GM23338 (cell line): ENCODE measurements at regions not wholly inside any gene's neighbourhood (a gene's known extent, or its start where the extent isn't known, plus 50 kb on each side); places are given as distances from the start of the nearest gene placed in this dataset.

ENCODE experiments used
- ATAC-seq: fragments of 200-7000 bp; cut with Tn5 transposase; 3 replicates; pipeline ENCODE4 v1.9.1; 2020
- DNase-seq: peaks from one replicate; pipeline ENCODE4 v3.0.0-alpha.2; 2015; ENCODE audit warnings: low spot score
- H2AFZ ChIP-seq: fragments of 200-600 bp; sonication (generic); 2 replicates; pipeline ENCODE4 v1.8.0; 2016; ENCODE audit warnings: antibody characterized with exemption, mild to moderate bottlenecking, moderate library complexity
- H3F3A ChIP-seq: fragments of 200-600 bp; sonication (generic); replicated peaks from 2 replicates; pipeline ENCODE4 v1.8.0; 2017; ENCODE audit warnings: antibody characterized with exemption, mixed run types, low read depth
- H3K27ac ChIP-seq: fragments of 200-600 bp; sonication (generic); 2 replicates; pipeline ENCODE4 v1.6.1; 2016; ENCODE audit warnings: low read depth
- H3K27me3 ChIP-seq: fragments of 200-600 bp; sonication (generic); 2 replicates; pipeline ENCODE4 v1.8.0; 2016; ENCODE audit warnings: mild to moderate bottlenecking, mixed run types, moderate library complexity; ENCODE audit not compliant: insufficient read depth
- H3K36me3 ChIP-seq: fragments of 200-600 bp; sonication (generic); 2 replicates; pipeline ENCODE4 v1.8.0; 2016; ENCODE audit warnings: mild to moderate bottlenecking; ENCODE audit not compliant: insufficient read depth
- H3K4me1 ChIP-seq: fragments of 200-600 bp; sonication (generic); 2 replicates; pipeline ENCODE4 v1.8.0; 2016; ENCODE audit warnings: mild to moderate bottlenecking, moderate library complexity; ENCODE audit not compliant: insufficient read depth
- H3K4me2 ChIP-seq: fragments of 200-600 bp; sonication (generic); 2 replicates; pipeline ENCODE4 v1.7.1; 2017; ENCODE audit warnings: mixed run types
- H3K4me3 ChIP-seq: fragments of 200-600 bp; sonication (generic); 2 replicates; pipeline ENCODE4 v1.6.1; 2016; ENCODE audit warnings: mixed run types
- H3K79me2 ChIP-seq: fragments of 200-600 bp; sonication (generic); replicated peaks from 2 replicates; pipeline ENCODE4 v1.8.0; 2017; ENCODE audit warnings: mild to moderate bottlenecking; ENCODE audit not compliant: insufficient read depth
- H3K9me2 ChIP-seq: fragments of 200-600 bp; sonication (generic); 2 replicates; pipeline ENCODE4 v1.8.0; 2017; ENCODE audit not compliant: insufficient read depth
- H4K20me1 ChIP-seq: fragments of 200-600 bp; sonication (generic); replicated peaks from 2 replicates; pipeline ENCODE4 v1.8.0; 2017; ENCODE audit warnings: mild to moderate bottlenecking; ENCODE audit not compliant: insufficient read depth
- H3K27ac Mint-ChIP-seq: 2 replicates; pipeline ENCODE4 v1.8.0; 2020; ENCODE audit warnings: inconsistent platforms, mild to moderate bottlenecking, moderate library complexity, mixed read lengths
- H3K27me3 Mint-ChIP-seq: 3 replicates; pipeline ENCODE4 v1.8.0; 2022; ENCODE audit warnings: low read depth, mild to moderate bottlenecking, moderate library complexity, mixed read lengths, inconsistent platforms; ENCODE audit not compliant: insufficient read depth, poor library complexity
- H3K36me3 Mint-ChIP-seq: 3 replicates; pipeline ENCODE4 v1.8.0; 2021; ENCODE audit warnings: low read depth, mild to moderate bottlenecking, inconsistent platforms, moderate library complexity, mixed read lengths
- H3K4me1 Mint-ChIP-seq: 3 replicates; pipeline ENCODE4 v1.8.0; 2020; ENCODE audit warnings: mild to moderate bottlenecking, inconsistent platforms, mixed read lengths
- H3K4me3 Mint-ChIP-seq: 3 replicates; pipeline ENCODE4 v1.8.0; 2021; ENCODE audit warnings: moderate library complexity, mild to moderate bottlenecking, inconsistent platforms, mixed read lengths
- H3K9me3 Mint-ChIP-seq: 3 replicates; pipeline ENCODE4 v1.8.0; 2020; ENCODE audit warnings: moderate library complexity, mild to moderate bottlenecking, inconsistent platforms, mixed read lengths
- CREB1 ChIP-seq: fragments of 250-450 bp; sonication (Bioruptor Pico); IDR thresholded peaks from 2 replicates; pipeline ENCODE4 v1.5.0; 2020; ENCODE audit warnings: low read depth, mild to moderate bottlenecking, moderate library complexity
- EZH2 ChIP-seq: fragments of 200-600 bp; sonication (generic); IDR thresholded peaks from one replicate; pipeline ENCODE4 v1.8.0; 2017; ENCODE audit warnings: antibody characterized with exemption, mild to moderate bottlenecking, low read depth; ENCODE audit not compliant: unreplicated experiment
- EZH2phosphoT487 ChIP-seq: fragments of 200-600 bp; sonication (generic); IDR thresholded peaks from one replicate; pipeline ENCODE4 v1.8.1; 2018; ENCODE audit warnings: antibody characterized with exemption; ENCODE audit not compliant: unreplicated experiment
- NANOG ChIP-seq: IDR thresholded peaks from 2 replicates; pipeline ENCODE4 v1.6.1; 2016; ENCODE audit warnings: antibody characterized with exemption, borderline replicate concordance
- POLR2AphosphoS5 ChIP-seq: IDR thresholded peaks from 2 replicates; pipeline ENCODE4 v1.6.1; 2016; ENCODE audit warnings: antibody characterized with exemption, low read depth
- STAT1 ChIP-seq: IDR thresholded peaks from one replicate; pipeline ENCODE4 v1.6.1; 2016; ENCODE audit warnings: antibody characterized with exemption; ENCODE audit not compliant: unreplicated experiment
- ZNF114 ChIP-seq: fragments of 250-450 bp; sonication (Bioruptor Pico); IDR thresholded peaks from 2 replicates; pipeline ENCODE4 v1.5.0; 2020; ENCODE audit warnings: mild to moderate bottlenecking, moderate library complexity
- ZNF331 ChIP-seq: fragments of 250-450 bp; sonication (Bioruptor Pico); IDR thresholded peaks from 2 replicates; pipeline ENCODE4 v1.5.0; 2020; ENCODE audit warnings: low read depth, mild to moderate bottlenecking, moderate library complexity
- TF ChIP-seq, protein P1 (sequence below): IDR thresholded peaks from one replicate; pipeline ENCODE4 v1.6.1; 2018; ENCODE audit warnings: antibody characterized with exemption; ENCODE audit not compliant: unreplicated experiment
- TF ChIP-seq, protein P2 (sequence below): IDR thresholded peaks from 2 replicates; pipeline ENCODE4 v1.6.1; 2016; ENCODE audit warnings: antibody characterized with exemption

DNA sequence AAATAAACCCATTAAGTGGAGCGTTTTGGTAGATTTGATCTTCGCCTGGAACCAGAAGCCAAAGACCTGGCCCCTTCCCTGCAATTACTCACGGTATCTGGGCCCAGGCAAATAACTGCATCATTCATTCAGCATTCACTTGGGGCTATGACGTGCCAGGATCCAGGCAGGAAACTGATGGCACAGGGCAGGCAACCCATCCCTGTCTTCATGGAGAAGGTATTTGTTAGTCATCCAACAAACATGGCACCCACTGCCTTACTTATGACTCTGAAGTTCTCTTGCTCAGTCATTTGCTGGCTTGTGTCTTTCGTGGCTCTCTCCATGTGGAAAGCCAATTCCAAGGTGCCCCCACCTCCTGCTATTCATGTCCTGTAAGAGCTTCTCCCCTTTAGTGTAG lies 232.4 kb downstream of the BMP7 start:
- Mint-ChIP-seq H3K27ac (no peak overlapping the region), H3K36me3 (no peaks in the 10 kb centered on the region), H3K4me1 (peaks cover 24% of the 10 kb centered on the region), H3K27me3 (peaks cover 12% of the 10 kb centered on the region), H3K4me3 (no peak overlapping the region), H3K9me3 (no peaks in the 10 kb centered on the region; the same call in 2 of the 3 replicates)
- H3K9me2 ChIP-seq, result peaks cover 6% of the 10 kb centered on the region; the same call in 1 of the 2 replicates
- no peaks in the 10 kb centered on the region for H3K36me3 ChIP-seq
- DNase-seq (no peak), ATAC-seq (no peak)
- H3K4me1 ChIP-seq, result peaks cover 15% of the 10 kb centered on the region
- no peak overlapping the region for H3K27ac ChIP-seq
- TF ChIP-seq POLR2AphosphoS5 (no peak), STAT1 (no peak)
- TF ChIP-seq, protein P1, sequence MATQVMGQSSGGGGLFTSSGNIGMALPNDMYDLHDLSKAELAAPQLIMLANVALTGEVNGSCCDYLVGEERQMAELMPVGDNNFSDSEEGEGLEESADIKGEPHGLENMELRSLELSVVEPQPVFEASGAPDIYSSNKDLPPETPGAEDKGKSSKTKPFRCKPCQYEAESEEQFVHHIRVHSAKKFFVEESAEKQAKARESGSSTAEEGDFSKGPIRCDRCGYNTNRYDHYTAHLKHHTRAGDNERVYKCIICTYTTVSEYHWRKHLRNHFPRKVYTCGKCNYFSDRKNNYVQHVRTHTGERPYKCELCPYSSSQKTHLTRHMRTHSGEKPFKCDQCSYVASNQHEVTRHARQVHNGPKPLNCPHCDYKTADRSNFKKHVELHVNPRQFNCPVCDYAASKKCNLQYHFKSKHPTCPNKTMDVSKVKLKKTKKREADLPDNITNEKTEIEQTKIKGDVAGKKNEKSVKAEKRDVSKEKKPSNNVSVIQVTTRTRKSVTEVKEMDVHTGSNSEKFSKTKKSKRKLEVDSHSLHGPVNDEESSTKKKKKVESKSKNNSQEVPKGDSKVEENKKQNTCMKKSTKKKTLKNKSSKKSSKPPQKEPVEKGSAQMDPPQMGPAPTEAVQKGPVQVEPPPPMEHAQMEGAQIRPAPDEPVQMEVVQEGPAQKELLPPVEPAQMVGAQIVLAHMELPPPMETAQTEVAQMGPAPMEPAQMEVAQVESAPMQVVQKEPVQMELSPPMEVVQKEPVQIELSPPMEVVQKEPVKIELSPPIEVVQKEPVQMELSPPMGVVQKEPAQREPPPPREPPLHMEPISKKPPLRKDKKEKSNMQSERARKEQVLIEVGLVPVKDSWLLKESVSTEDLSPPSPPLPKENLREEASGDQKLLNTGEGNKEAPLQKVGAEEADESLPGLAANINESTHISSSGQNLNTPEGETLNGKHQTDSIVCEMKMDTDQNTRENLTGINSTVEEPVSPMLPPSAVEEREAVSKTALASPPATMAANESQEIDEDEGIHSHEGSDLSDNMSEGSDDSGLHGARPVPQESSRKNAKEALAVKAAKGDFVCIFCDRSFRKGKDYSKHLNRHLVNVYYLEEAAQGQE, result no peak
- H4K20me1 ChIP-seq, result no peaks in the 10 kb centered on the region
- no peak overlapping the region for H3K4me2 ChIP-seq
- H3K79me2 ChIP-seq, result no peaks in the 10 kb centered on the region
- no peak overlapping the region for H2AFZ ChIP-seq
- H3F3A ChIP-seq, result no peaks in the 10 kb centered on the region
- H3K27me3 ChIP-seq, result no peaks in the 10 kb centered on the region
- no peak overlapping the region for H3K4me3 ChIP-seq

DNA sequence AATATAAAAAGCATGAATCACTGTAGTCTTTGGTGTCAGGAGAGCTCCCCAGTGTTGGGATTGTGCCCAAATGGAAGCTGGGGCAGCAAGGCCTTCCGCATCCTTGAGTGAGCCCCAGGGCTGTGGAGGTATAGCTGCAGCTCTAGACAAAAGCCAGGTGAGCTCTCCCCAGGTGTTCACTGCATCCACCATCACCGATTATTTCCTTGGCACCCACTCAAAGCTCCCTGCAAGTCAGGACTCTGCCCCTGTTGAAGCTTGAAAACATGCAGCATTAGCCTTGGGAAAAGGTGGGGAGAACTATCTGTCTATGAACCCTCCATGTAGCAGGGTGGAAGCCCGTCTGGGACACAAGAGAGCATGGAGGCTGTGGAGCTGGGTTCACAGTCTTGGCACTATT lies 228.8 kb downstream of the BMP7 start:
- no peak for DNase-seq
- no peaks in the 10 kb centered on the region for H3K36me3 ChIP-seq
- H4K20me1 ChIP-seq, result no peaks in the 10 kb centered on the region
- H2AFZ ChIP-seq, result no peak overlapping the region
- Mint-ChIP-seq H3K9me3 (no peaks in the 10 kb centered on the region), H3K4me3 (no peak overlapping the region), H3K4me1 (no peaks in the 10 kb centered on the region), H3K36me3 (no peaks in the 10 kb centered on the region), H3K27ac (no peak overlapping the region), H3K27me3 (peaks cover 2% of the 10 kb centered on the region)
- H3K79me2 ChIP-seq, result no peaks in the 10 kb centered on the region
- H3K4me1 ChIP-seq, result no peaks in the 10 kb centered on the region
- peaks cover 7% of the 10 kb centered on the region; the same call in 1 of the 2 replicates for H3K9me2 ChIP-seq
- H3K27ac ChIP-seq, result no peak overlapping the region
- ATAC-seq, result no peak
- H3K4me2 ChIP-seq, result no peak overlapping the region
- H3K4me3 ChIP-seq, result no peak overlapping the region
- no peaks in the 10 kb centered on the region for H3K27me3 ChIP-seq
- no peaks in the 10 kb centered on the region for H3F3A ChIP-seq
- TF ChIP-seq, protein P2, sequence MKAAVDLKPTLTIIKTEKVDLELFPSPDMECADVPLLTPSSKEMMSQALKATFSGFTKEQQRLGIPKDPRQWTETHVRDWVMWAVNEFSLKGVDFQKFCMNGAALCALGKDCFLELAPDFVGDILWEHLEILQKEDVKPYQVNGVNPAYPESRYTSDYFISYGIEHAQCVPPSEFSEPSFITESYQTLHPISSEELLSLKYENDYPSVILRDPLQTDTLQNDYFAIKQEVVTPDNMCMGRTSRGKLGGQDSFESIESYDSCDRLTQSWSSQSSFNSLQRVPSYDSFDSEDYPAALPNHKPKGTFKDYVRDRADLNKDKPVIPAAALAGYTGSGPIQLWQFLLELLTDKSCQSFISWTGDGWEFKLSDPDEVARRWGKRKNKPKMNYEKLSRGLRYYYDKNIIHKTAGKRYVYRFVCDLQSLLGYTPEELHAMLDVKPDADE, result no peak
- TF ChIP-seq CREB1 (CRISPR knock-in tag), result no peak
- no peak for TF ChIP-seq ZNF114 (CRISPR knock-in tag)
- TF ChIP-seq NANOG, result no peak
- no peak for TF ChIP-seq ZNF331 (CRISPR knock-in tag)
- TF ChIP-seq, protein P1, result no peak
- no peak for TF ChIP-seq STAT1
- no peak for TF ChIP-seq EZH2phosphoT487
- TF ChIP-seq EZH2, result no peak
